GM21619 (cell line): ENCODE measurements at regions not wholly inside any gene's neighbourhood (a gene's known extent, or its start where the extent isn't known, plus 50 kb on each side); places are given as distances from the start of the nearest gene placed in this dataset.
"Not testable (repeated sequence)": the region's sequence is repeated elsewhere in the genome, so short reads cannot be mapped to it uniquely, and the experiment has no call there.

Experiments
- ATAC-seq: cut with Tn5 transposase; IDR thresholded peaks from one replicate; pipeline ENCODE4 v1.9.1; 2021; ENCODE audit not compliant: unreplicated experiment

GRCh38 chr7:65069476-65069875 is 63.0 kb upstream of the ERV3-1 start:
- not testable (repeated sequence) for ATAC-seq

GRCh38 chr7:65062566-65062965 is 56.1 kb upstream of the ERV3-1 start:
- not testable (repeated sequence) for ATAC-seq

GRCh38 chr7:65059247-65059646 is 52.8 kb upstream of the ERV3-1 start:
- not testable (repeated sequence) for ATAC-seq
